Ovary (tissue), 3 donors: ENCODE measurements at regions not wholly inside any gene's neighbourhood (a gene's known extent, or its start where the extent isn't known, plus 50 kb on each side); places are given as distances from the start of the nearest gene placed in this dataset.

ENCODE experiments used
- CTCF ChIP-seq, 3 donors: fragments of 450-650 bp in 2 of 3; fragments of 200-600 bp in 1 of 3; IDR thresholded peaks; one replicate each; pipeline versions ENCODE4 v1.5.1 to v1.8.0; 2016 to 2022; ENCODE audit warnings: antibody characterized with exemption in 3 of 3, mild to moderate bottlenecking in 1 of 3
- EP300 ChIP-seq: sonication (generic); formaldehyde crosslinking; IDR thresholded peaks from one replicate; pipeline ENCODE4 v1.6.1; 2017; ENCODE audit warnings: antibody characterized with exemption
- POLR2A ChIP-seq: fragments of 450-650 bp; IDR thresholded peaks from one replicate; pipeline ENCODE4 v1.6.1; 2017; ENCODE audit warnings: antibody characterized with exemption, mild to moderate bottlenecking, moderate library complexity
- donor health status: DM: no; HTN: no; CAD: no.

- no peak for TF ChIP-seq CTCF (IDR thresholded peaks at IDR 0.05)
- no peak for TF ChIP-seq EP300
- no peak for TF ChIP-seq POLR2A
Observed at GRCh38 chr3:182583545-182583944, 209.8 kb upstream of the ATP11B start.
